ENCODE measurements at regions not wholly inside any gene's neighbourhood (a gene's known extent, or its start where the extent isn't known, plus 50 kb on each side); places are given as distances from the start of the nearest gene placed in this dataset.

DNA sequence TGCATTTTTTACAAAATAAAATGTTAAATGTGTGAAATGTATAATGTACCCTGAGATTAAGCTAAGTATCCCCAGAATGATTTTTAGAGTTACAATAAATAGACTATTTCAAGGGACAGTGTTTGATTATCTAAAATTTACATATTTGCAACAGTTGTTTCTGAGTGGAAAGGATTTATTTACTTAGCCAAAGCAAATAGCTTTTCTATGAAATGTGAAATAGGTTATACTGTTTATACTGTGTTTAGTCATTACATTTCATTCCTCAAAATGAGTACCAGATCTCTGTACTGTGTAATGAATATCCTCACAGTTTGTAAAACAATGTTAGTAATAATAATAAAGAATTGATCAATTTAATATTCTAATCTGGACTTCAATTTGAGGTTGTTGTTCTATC lies 1019.0 kb downstream of the NR2F1-AS1 start:
- TF ChIP-seq, protein P1, sequence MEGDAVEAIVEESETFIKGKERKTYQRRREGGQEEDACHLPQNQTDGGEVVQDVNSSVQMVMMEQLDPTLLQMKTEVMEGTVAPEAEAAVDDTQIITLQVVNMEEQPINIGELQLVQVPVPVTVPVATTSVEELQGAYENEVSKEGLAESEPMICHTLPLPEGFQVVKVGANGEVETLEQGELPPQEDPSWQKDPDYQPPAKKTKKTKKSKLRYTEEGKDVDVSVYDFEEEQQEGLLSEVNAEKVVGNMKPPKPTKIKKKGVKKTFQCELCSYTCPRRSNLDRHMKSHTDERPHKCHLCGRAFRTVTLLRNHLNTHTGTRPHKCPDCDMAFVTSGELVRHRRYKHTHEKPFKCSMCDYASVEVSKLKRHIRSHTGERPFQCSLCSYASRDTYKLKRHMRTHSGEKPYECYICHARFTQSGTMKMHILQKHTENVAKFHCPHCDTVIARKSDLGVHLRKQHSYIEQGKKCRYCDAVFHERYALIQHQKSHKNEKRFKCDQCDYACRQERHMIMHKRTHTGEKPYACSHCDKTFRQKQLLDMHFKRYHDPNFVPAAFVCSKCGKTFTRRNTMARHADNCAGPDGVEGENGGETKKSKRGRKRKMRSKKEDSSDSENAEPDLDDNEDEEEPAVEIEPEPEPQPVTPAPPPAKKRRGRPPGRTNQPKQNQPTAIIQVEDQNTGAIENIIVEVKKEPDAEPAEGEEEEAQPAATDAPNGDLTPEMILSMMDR (IDR thresholded peaks at IDR 0.05; ENCODE audit: insufficient read depth, low read length), result no peak
- no peak for TF ChIP-seq POLR2AphosphoS5 (IDR thresholded peaks at IDR 0.05; ENCODE audit: low read depth)
- TF ChIP-seq, protein P2, sequence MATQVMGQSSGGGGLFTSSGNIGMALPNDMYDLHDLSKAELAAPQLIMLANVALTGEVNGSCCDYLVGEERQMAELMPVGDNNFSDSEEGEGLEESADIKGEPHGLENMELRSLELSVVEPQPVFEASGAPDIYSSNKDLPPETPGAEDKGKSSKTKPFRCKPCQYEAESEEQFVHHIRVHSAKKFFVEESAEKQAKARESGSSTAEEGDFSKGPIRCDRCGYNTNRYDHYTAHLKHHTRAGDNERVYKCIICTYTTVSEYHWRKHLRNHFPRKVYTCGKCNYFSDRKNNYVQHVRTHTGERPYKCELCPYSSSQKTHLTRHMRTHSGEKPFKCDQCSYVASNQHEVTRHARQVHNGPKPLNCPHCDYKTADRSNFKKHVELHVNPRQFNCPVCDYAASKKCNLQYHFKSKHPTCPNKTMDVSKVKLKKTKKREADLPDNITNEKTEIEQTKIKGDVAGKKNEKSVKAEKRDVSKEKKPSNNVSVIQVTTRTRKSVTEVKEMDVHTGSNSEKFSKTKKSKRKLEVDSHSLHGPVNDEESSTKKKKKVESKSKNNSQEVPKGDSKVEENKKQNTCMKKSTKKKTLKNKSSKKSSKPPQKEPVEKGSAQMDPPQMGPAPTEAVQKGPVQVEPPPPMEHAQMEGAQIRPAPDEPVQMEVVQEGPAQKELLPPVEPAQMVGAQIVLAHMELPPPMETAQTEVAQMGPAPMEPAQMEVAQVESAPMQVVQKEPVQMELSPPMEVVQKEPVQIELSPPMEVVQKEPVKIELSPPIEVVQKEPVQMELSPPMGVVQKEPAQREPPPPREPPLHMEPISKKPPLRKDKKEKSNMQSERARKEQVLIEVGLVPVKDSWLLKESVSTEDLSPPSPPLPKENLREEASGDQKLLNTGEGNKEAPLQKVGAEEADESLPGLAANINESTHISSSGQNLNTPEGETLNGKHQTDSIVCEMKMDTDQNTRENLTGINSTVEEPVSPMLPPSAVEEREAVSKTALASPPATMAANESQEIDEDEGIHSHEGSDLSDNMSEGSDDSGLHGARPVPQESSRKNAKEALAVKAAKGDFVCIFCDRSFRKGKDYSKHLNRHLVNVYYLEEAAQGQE (IDR thresholded peaks at IDR 0.05; ENCODE audit: insufficient replicate concordance, low read depth), result no peak

Data from HL-60 (cell line).